CD4-positive, alpha-beta memory T cell (primary cell): ENCODE measurements at regions not wholly inside any gene's neighbourhood (a gene's known extent, or its start where the extent isn't known, plus 50 kb on each side); places are given as distances from the start of the nearest gene placed in this dataset.
"Not testable (repeated sequence)": the region's sequence is repeated elsewhere in the genome, so short reads cannot be mapped to it uniquely, and the experiment has no call there.

ENCODE experiments used
- CTCF ChIA-PET: fragments of 350-600 bp; sonication (Branson Sonifier 250); formaldehyde crosslinking; loops from one replicate; lab custom pipeline; 2021; ENCODE audit warnings: inconsistent platforms; ENCODE audit not compliant: partially characterized antibody; lab: Charles Lee
- POLR2A ChIA-PET: fragments of 350-600 bp; sonication (Branson Sonifier 250); formaldehyde crosslinking; loops from one replicate; lab custom pipeline; 2021; ENCODE audit not compliant: partially characterized antibody; lab: Charles Lee
- DNase-seq, 5 donors: peaks; one replicate each; pipeline versions ENCODE4 v3.0.0 to v3.0.0-alpha.2; 2020 to 2022; ENCODE audit warnings: mixed read lengths in 1 of 5
- H3K27ac ChIP-seq: one replicate; pipeline ENCODE4 v1.7.0; 2013; ENCODE audit warnings: low read depth, low read length
- H3K27me3 ChIP-seq: 2 replicates; pipeline ENCODE4 v1.7.0; 2013; ENCODE audit warnings: mild to moderate bottlenecking, low read length, moderate library complexity; ENCODE audit not compliant: insufficient read depth
- H3K36me3 ChIP-seq: 2 replicates; pipeline ENCODE4 v1.7.0; 2013; ENCODE audit warnings: mild to moderate bottlenecking, low read length, moderate library complexity; ENCODE audit not compliant: insufficient read depth
- H3K4me1 ChIP-seq: 2 replicates; pipeline ENCODE4 v1.7.0; 2013; ENCODE audit warnings: mild to moderate bottlenecking, low read length, moderate library complexity; ENCODE audit not compliant: insufficient read depth
- H3K4me3 ChIP-seq, 2 donors: one replicate each; pipeline ENCODE4 v1.7.0; 2013; ENCODE audit warnings: low read length in 2 of 2, mild to moderate bottlenecking in 1 of 2
- H3K9me3 ChIP-seq, 2 donors: one replicate each; pipeline ENCODE4 v1.7.0; 2013; ENCODE audit warnings: low read length in 2 of 2, control low read depth in 1 of 2; ENCODE audit not compliant: control insufficient read depth in 1 of 2
- H3K27ac Mint-ChIP-seq, 7 donors: one replicate each; pipeline ENCODE4 v1.8.0; 2020 to 2021; ENCODE audit warnings: mixed read lengths in 7 of 7, mild to moderate bottlenecking in 6 of 7, inconsistent platforms in 3 of 7, moderate library complexity in 3 of 7
- H3K27me3 Mint-ChIP-seq, 2 donors: one replicate each; pipeline ENCODE4 v1.8.0; 2020 to 2021; ENCODE audit warnings: mixed read lengths in 2 of 2
- H3K36me3 Mint-ChIP-seq, 2 donors: one replicate each; pipeline ENCODE4 v1.8.0; 2020 to 2021; ENCODE audit warnings: mixed read lengths in 2 of 2, inconsistent platforms in 1 of 2, mild to moderate bottlenecking in 1 of 2
- H3K4me1 Mint-ChIP-seq, 4 donors: one replicate each; pipeline ENCODE4 v1.8.0; 2020 to 2021; ENCODE audit warnings: mixed read lengths in 4 of 4, mild to moderate bottlenecking in 1 of 4
- H3K4me3 Mint-ChIP-seq, 8 donors: one replicate each; pipeline ENCODE4 v1.8.0; 2020 to 2021; ENCODE audit warnings: mixed read lengths in 8 of 8, mild to moderate bottlenecking in 7 of 8, moderate library complexity in 6 of 8, inconsistent platforms in 3 of 8
- H3K9me3 Mint-ChIP-seq, 8 donors: one replicate each; pipeline ENCODE4 v1.8.0; 2020 to 2021; ENCODE audit warnings: mixed read lengths in 8 of 8, mild to moderate bottlenecking in 5 of 8, inconsistent platforms in 3 of 8, moderate library complexity in 1 of 8
- intact Hi-C: fragments of 100-400 bp; cut with micrococcal nuclease; formaldehyde crosslinking; loops from one replicate; pipeline ENCODE4 v1.15.1; 2023

DNA sequence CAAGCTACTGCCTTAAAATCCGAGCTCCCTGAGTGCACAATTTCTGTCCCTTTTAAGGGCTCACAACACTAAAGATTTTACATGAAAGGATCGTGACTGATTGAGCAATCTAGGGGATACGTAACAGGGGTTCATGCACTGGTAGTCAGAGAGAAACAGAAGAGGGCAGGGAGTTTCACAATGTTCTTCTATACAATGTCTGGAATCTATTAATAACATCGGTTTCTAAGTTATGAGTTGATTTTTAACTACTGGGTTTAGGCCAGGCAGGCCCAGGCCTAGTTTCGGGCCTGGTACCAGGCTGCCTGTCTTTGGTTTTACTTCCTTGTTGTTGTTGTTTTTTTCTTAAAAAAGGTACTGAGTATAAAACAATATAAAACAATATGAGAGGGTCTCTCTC is 632.4 kb upstream of the AMOT start:
- H3K27me3 Mint-ChIP-seq, intact Hi-C loops, DNase-seq, H3K27me3 ChIP-seq, POLR2A ChIA-PET, H3K27ac ChIP-seq, CTCF ChIA-PET, H3K4me3 Mint-ChIP-seq, H3K4me1 Mint-ChIP-seq, H3K9me3 ChIP-seq, H3K9me3 Mint-ChIP-seq, H3K36me3 ChIP-seq, H3K4me1 ChIP-seq, H3K36me3 Mint-ChIP-seq, H3K4me3 ChIP-seq, H3K27ac Mint-ChIP-seq: not testable (repeated sequence)

DNA sequence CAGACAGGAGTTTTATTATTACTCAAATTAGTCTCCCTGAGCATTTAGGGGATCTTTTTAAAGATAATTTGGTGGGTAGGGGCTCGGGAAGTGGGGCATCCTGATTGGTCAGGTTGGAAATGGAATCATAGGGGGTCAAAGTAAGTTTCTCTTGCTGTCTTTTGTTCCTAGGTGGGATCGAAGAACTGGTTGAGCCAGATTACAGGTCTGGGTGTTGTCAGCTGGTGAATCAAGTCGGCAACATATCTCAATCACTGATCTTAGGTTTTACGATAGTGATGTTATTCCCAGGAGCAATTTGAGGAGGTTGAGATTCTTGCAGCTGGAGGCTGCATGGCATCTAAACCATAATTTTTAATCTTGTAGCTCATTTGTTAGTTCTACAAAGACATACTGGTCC is 629.5 kb upstream of the AMOT start:
- ChIA-PET POLR2A (no interaction called here), CTCF (no interaction called here)
- intact Hi-C loops = no loop called here
- Histone ChIP-seq H3K27me3 (no peaks in the 10 kb centered on the region), H3K27ac (no peak overlapping the region), H3K36me3 (no peaks in the 10 kb centered on the region), H3K9me3 (no peaks in the 10 kb centered on the region), H3K4me3 (no peak overlapping the region), H3K4me1 (no peaks in the 10 kb centered on the region)
- Mint-ChIP-seq H3K4me3 (no peak overlapping the region), H3K36me3 (no peaks in the 10 kb centered on the region), H3K27ac (no peak overlapping the region), H3K4me1 (no peaks in the 10 kb centered on the region), H3K9me3 (peaks cover 0 to 2% (median 0%) of the 10 kb centered on the region in 8 donors), H3K27me3 (no peaks in the 10 kb centered on the region)
- DNase-seq = no peak

DNA sequence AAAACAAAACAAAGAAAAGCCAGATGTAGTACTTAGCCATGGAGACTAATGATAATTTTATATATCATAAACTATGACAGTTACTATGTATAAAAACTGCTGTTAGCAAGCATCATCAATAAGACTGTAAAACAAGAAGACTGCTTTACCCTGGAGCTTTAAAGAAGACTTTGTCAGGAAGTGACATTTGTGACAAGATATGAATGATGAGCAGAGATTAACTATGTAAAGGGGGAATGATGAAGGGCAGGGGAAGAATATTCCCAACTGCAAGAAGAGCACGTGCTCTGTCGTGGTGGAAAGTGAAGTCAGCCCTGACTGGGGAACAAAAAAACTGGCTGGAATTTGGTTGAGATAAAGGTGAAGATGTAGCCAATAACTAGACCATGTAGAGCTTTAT is 617.1 kb upstream of the AMOT start:
- Mint-ChIP-seq H3K36me3 (no peaks in the 10 kb centered on the region), H3K27me3 (no peaks in the 10 kb centered on the region), H3K4me1 (no peaks in the 10 kb centered on the region), H3K4me3 (peak overlapping the region in 1 of 8 donors; percentile 77), H3K9me3 (peaks cover 0 to 6% (median 0%) of the 10 kb centered on the region in 8 donors), H3K27ac (no peak overlapping the region)
- Histone ChIP-seq H3K9me3 (no peaks in the 10 kb centered on the region), H3K4me3 (no peak overlapping the region), H3K27me3 (no peaks in the 10 kb centered on the region), H3K4me1 (no peaks in the 10 kb centered on the region), H3K27ac (no peak overlapping the region), H3K36me3 (no peaks in the 10 kb centered on the region)
- intact Hi-C loops = no loop called here
- POLR2A ChIA-PET = no interaction called here
- CTCF ChIA-PET = no interaction called here
- no peak for DNase-seq

DNA sequence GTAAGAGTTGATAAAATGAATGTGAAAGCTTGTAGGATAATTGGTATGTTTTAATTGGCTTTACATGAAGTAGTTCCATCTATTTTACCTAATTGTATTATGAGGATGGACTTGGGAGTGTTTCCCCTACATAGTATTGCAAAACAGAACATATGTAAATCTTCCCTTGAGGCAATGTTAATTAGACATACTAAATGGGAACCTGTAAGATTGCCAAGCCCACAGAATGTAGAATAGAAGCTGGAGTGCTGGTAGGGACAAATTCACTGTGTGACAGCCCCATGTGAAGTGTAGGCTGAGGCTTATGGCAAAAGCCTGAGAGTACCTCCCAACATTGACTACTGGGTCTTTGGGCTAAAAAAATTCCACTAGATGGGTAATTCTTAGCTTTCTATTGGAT is 615.0 kb upstream of the AMOT start:
- Histone ChIP-seq H3K27ac (no peak overlapping the region), H3K36me3 (no peaks in the 10 kb centered on the region), H3K4me1 (no peaks in the 10 kb centered on the region), H3K27me3 (no peaks in the 10 kb centered on the region), H3K9me3 (no peaks in the 10 kb centered on the region), H3K4me3 (no peak overlapping the region)
- DNase-seq = no peak
- H3K27me3 Mint-ChIP-seq = no peaks in the 10 kb centered on the region
- H3K27ac Mint-ChIP-seq = no peak overlapping the region
- no peak overlapping the region for H3K4me3 Mint-ChIP-seq
- intact Hi-C loops = no loop called here
- ChIA-PET CTCF (no interaction called here), POLR2A (no interaction called here)
- no peaks in the 10 kb centered on the region for H3K36me3 Mint-ChIP-seq
- H3K9me3 Mint-ChIP-seq = peaks cover 0 to 6% (median 0%) of the 10 kb centered on the region in 8 donors
- no peaks in the 10 kb centered on the region for H3K4me1 Mint-ChIP-seq

DNA sequence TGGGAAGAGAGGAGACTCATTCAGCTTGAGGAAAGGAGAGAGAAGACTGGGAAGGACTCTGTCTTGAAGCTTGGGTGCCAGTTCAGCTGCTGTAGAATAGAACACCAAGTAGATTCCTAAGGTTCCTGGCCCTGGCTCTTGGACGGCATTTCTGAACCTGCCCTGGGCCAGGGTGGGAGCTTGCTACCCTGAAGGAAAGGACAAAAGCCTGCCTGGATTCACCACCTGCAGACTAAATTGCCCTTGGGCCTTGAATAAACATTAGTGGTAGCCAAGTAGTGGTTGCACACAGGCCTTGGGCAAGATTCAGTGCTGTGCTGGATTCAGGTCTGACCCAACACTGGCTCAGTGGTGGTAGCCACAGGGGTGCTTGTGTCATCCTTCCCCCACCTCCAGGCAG is 588.4 kb upstream of the AMOT start:
- H3K27me3 Mint-ChIP-seq = no peaks in the 10 kb centered on the region
- no peaks in the 10 kb centered on the region for H3K36me3 Mint-ChIP-seq
- Histone ChIP-seq H3K4me1 (no peaks in the 10 kb centered on the region), H3K9me3 (no peaks in the 10 kb centered on the region), H3K27me3 (no peaks in the 10 kb centered on the region), H3K27ac (no peak overlapping the region), H3K36me3 (no peaks in the 10 kb centered on the region), H3K4me3 (no peak overlapping the region)
- no peak overlapping the region for H3K27ac Mint-ChIP-seq
- ChIA-PET CTCF (no interaction called here), POLR2A (no interaction called here)
- no peaks in the 10 kb centered on the region for H3K4me1 Mint-ChIP-seq
- intact Hi-C loops = no loop called here
- peaks cover 0 to 10% (median 2%) of the 10 kb centered on the region in 8 donors for H3K9me3 Mint-ChIP-seq
- no peak overlapping the region for H3K4me3 Mint-ChIP-seq
- DNase-seq = no peak

DNA sequence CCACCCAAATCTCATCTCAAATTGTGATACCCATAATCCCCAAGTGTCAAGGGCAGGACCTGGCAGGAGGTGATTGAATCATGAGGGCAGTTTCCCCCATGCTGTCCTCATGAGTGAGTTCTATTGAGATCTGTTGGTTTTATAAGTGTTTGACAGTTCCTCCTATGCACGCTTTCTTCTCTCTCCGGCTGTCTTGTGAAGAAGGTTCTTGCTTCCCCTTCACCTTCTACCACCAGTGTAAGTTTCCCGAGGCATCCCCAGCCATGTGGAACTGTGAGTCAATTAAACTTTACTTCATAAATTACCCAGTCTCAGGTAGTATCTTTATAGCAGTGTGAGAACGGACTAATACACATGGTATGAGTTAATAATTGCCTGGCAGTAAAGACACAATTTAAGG is 581.7 kb upstream of the AMOT start:
- Mint-ChIP-seq H3K9me3 (peaks cover 0 to 6% (median under 1%) of the 10 kb centered on the region in 8 donors), H3K27me3 (no peaks in the 10 kb centered on the region), H3K4me1 (no peaks in the 10 kb centered on the region), H3K27ac (no peak overlapping the region), H3K4me3 (no peak overlapping the region), H3K36me3 (no peaks in the 10 kb centered on the region)
- POLR2A ChIA-PET = no interaction called here
- H3K36me3 ChIP-seq = no peaks in the 10 kb centered on the region
- CTCF ChIA-PET = no interaction called here
- DNase-seq = no peak
- no peaks in the 10 kb centered on the region for H3K9me3 ChIP-seq
- no peaks in the 10 kb centered on the region for H3K27me3 ChIP-seq
- H3K4me3 ChIP-seq = no peak overlapping the region
- intact Hi-C loops = no loop called here
- H3K4me1 ChIP-seq = no peaks in the 10 kb centered on the region
- H3K27ac ChIP-seq = no peak overlapping the region

DNA sequence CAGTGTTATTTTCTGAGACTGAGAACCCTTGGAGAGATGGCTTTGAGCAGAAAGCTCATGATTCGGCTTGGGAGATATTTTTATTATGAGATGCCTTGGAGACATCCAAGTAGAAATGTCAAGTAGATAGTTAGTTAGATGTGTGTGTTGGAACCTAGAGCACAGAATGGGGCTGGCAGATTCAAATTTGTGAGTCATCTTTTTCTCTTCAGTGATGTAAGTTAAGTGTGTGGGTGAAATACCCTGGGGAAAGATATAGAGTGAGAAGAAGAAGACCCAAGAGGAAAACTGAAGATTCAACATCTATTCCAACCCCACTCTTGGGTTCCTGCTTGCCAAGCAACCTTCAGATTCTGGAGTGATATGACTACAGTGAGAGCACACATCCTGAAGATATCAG is 580.8 kb upstream of the AMOT start:
- Histone ChIP-seq H3K9me3 (no peaks in the 10 kb centered on the region), H3K36me3 (no peaks in the 10 kb centered on the region), H3K4me3 (no peak overlapping the region), H3K27me3 (no peaks in the 10 kb centered on the region), H3K27ac (no peak overlapping the region), H3K4me1 (no peaks in the 10 kb centered on the region)
- POLR2A ChIA-PET = no interaction called here
- Mint-ChIP-seq H3K27me3 (no peaks in the 10 kb centered on the region), H3K27ac (no peak overlapping the region), H3K36me3 (no peaks in the 10 kb centered on the region), H3K4me3 (no peak overlapping the region), H3K4me1 (no peaks in the 10 kb centered on the region), H3K9me3 (peaks cover 0 to 8% (median 3%) of the 10 kb centered on the region in 8 donors)
- DNase-seq = no peak
- CTCF ChIA-PET = no interaction called here
- intact Hi-C loops = no loop called here

DNA sequence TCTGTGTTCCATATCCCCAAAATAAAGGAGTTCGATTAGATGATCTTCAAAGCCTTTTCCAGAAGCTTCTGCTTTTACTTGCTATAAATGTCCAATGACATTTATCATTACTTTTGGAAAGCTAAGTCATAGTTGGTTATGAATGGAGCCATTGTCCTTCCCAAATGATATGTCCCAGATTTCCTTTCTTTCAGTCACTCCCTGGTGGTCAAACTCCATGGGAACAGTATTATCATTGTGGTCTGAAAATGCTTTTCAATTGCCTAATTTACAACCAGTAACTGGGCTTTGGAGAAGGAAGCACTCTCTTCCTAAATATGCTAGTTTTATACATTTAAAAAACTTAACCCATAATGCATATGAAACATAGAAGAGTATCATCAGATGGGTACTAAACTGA is 571.5 kb upstream of the AMOT start:
- no peaks in the 10 kb centered on the region for H3K9me3 ChIP-seq
- Mint-ChIP-seq H3K27me3 (no peaks in the 10 kb centered on the region), H3K36me3 (no peaks in the 10 kb centered on the region), H3K9me3 (peaks cover 0 to 6% (median 0%) of the 10 kb centered on the region in 8 donors), H3K4me1 (no peaks in the 10 kb centered on the region), H3K27ac (no peak overlapping the region), H3K4me3 (no peak overlapping the region)
- H3K4me3 ChIP-seq = no peak overlapping the region
- H3K4me1 ChIP-seq = no peaks in the 10 kb centered on the region
- no peak for DNase-seq
- ChIA-PET CTCF (no interaction called here), POLR2A (no interaction called here)
- no peaks in the 10 kb centered on the region for H3K27me3 ChIP-seq
- intact Hi-C loops = no loop called here
- H3K27ac ChIP-seq = no peak overlapping the region
- H3K36me3 ChIP-seq = no peaks in the 10 kb centered on the region
